ENCODE measurements at regions not wholly inside any gene's neighbourhood (a gene's known extent, or its start where the extent isn't known, plus 50 kb on each side); places are given as distances from the start of the nearest gene placed in this dataset.
"Not testable (repeated sequence)": the region's sequence is repeated elsewhere in the genome, so short reads cannot be mapped to it uniquely, and the experiment has no call there.

DNA sequence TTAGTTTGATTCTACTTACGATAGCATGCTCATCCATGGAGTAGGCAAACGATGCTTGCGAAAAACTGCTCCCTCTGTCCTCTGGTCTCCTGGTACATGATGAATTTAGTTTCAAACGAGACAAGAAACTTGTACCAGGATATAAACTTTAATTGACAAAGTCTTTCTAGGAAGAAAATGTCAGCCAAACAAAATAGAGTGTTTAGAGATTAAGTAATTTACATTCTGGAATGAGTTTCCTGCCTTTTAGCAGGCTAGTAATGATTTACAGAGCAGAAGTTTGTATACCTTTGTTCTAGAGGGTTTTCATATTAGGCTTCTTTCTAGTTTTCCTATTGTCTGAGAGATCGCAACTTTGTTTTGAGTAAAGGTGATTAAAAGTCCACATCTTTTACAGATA, 206.9 kb downstream of the RPL10L start:
- H3K36me3 ChIP-seq (ENCODE audit: control insufficient read depth, insufficient read depth, low read length) = no peaks in the 10 kb centered on the region
- H3K27me3 ChIP-seq (ENCODE audit: control insufficient read depth, insufficient read depth, low read length) = no peaks in the 10 kb centered on the region
- H3K4me3 ChIP-seq (ENCODE audit: low read depth, low read length) = no peak overlapping the region
- H3K9ac ChIP-seq (ENCODE audit: low read length) = no peak overlapping the region
- 0 out of 2 replicates have a peak, but pooled peaks cover 2% of the 10 kb centered on the region for H3K9me3 ChIP-seq (ENCODE audit: control insufficient read depth, insufficient read depth, low read depth, low read length)
- H3K4me1 ChIP-seq (ENCODE audit: control insufficient read depth, insufficient read depth, low read length) = peaks cover 15% of the 10 kb centered on the region
- H3K27ac ChIP-seq (ENCODE audit: low read depth, low read length) = no peak overlapping the region

- Histone ChIP-seq H3K4me3 (ENCODE audit: low read depth, low read length) (no peak overlapping the region), H3K9me3 (ENCODE audit: control insufficient read depth, insufficient read depth, low read depth, low read length) (no peaks in the 10 kb centered on the region), H3K4me1 (ENCODE audit: control insufficient read depth, insufficient read depth, low read length) (peaks cover 15% of the 10 kb centered on the region), H3K9ac (ENCODE audit: low read length) (no peak overlapping the region), H3K27me3 (ENCODE audit: control insufficient read depth, insufficient read depth, low read length) (no peaks in the 10 kb centered on the region), H3K27ac (ENCODE audit: low read depth, low read length) (no peak overlapping the region), H3K36me3 (ENCODE audit: control insufficient read depth, insufficient read depth, low read length) (no peaks in the 10 kb centered on the region)
Observed at GRCh38 chr14:46433381-46433780, 218.2 kb downstream of the RPL10L start.

DNA sequence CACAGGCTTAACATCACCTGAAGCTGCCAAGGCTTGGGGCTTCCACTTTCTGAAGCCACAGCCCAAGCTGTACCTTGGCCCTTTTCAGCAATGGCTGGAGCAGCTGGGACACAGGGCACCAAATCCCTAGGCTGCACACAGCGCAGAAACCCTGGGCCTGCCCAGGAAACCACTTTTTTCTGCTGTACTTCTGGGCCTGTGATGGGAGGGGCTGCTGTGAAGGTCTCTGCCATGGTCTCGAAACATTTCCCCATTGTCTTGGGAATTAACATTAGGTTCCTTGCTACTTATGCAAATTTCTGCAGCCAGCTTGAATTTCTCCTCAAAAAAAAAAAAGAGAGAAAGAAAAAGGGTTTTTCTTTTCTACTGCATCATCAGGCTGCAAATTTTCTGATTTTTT, 219.1 kb downstream of the RPL10L start:
- Histone ChIP-seq H3K9ac (ENCODE audit: low read length) (no peak overlapping the region), H3K36me3 (ENCODE audit: control insufficient read depth, insufficient read depth, low read length) (no peaks in the 10 kb centered on the region), H3K4me1 (ENCODE audit: control insufficient read depth, insufficient read depth, low read length) (peaks cover 15% of the 10 kb centered on the region), H3K27me3 (ENCODE audit: control insufficient read depth, insufficient read depth, low read length) (no peaks in the 10 kb centered on the region), H3K9me3 (ENCODE audit: control insufficient read depth, insufficient read depth, low read depth, low read length) (no peaks in the 10 kb centered on the region), H3K4me3 (ENCODE audit: low read depth, low read length) (no peak overlapping the region), H3K27ac (ENCODE audit: low read depth, low read length) (no peak overlapping the region)

DNA sequence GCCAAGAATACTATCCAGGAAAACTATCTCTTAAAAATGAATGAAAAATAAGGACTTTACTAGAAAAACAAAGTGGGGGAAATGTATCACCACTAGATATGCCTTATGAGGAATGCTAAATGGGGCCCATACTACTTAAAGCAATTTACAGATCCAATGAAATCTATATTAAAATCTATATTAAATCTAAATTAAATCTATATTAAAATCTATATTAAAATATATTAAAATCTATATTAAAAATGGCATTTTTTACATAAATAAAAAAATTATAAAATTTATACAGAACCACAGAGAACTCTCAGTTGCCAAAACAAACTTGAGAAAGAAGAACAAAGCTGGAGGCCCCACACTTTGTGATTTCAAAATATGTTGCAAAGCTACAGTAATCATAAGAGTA, 234.5 kb downstream of the RPL10L start:
- peaks cover 2% of the 10 kb centered on the region; the same call in 1 of the 2 replicates for H3K9me3 ChIP-seq (ENCODE audit: control insufficient read depth, insufficient read depth, low read depth, low read length)
- H3K27me3 ChIP-seq (ENCODE audit: control insufficient read depth, insufficient read depth, low read length) = no peaks in the 10 kb centered on the region
- no peak overlapping the region for H3K27ac ChIP-seq (ENCODE audit: low read depth, low read length)
- no peaks in the 10 kb centered on the region for H3K36me3 ChIP-seq (ENCODE audit: control insufficient read depth, insufficient read depth, low read length)
- H3K4me1 ChIP-seq (ENCODE audit: control insufficient read depth, insufficient read depth, low read length) = no peaks in the 10 kb centered on the region
- no peak overlapping the region for H3K4me3 ChIP-seq (ENCODE audit: low read depth, low read length)
- no peak overlapping the region for H3K9ac ChIP-seq (ENCODE audit: low read length)

DNA sequence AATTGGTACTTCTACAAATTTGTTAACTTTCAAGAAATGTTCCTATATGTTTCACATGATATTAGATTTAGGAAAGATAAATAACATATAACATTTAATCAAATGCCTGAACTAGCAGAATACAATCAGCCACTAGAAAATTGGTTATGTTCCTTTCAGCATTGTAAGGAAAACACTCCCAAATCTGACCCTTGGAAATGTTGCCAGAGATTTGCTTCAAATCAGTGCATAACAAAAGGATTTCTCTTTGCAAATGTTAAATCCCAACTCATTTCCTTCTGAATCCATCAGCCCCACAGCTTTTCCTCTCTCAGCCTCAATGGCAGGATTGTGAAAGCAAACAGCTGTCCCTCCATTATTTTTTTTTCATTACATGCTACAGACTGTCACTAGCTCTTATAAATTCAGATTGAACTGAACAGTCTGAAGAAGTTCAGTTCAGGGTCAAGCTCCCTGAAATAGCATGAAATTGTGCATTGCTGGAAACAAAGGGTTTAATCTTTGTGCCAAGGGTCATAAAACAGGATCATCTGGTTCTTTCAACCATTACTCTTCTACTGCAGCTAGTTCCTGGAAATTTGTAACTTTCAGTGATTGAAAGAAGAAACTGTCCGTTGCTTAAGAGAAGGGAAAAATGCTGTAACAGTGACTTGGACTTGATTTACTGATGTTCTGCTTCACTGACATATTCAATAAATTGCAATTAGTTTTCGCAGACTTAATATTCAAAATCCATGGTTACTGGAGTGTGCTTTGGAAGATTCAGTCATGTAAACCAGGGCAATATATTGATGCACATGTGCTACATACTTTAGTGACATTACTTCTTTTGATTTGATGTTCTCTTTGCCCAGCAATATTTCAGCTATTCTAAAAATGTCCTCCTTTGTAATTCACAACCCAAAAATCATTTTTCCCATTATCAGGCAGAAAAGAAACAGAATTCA, 246.4 kb downstream of the RPL10L start:
- peak overlapping the region; percentile 52; the same call in 1 of the 2 replicates for H3K27ac ChIP-seq (ENCODE audit: low read depth, low read length)
- no peaks in the 10 kb centered on the region for H3K9me3 ChIP-seq (ENCODE audit: control insufficient read depth, insufficient read depth, low read depth, low read length)
- peaks cover 8% of the 10 kb centered on the region for H3K4me1 ChIP-seq (ENCODE audit: control insufficient read depth, insufficient read depth, low read length)
- H3K4me3 ChIP-seq (ENCODE audit: low read depth, low read length) = peak overlapping the region; percentile 24; the same call in 1 of the 2 replicates
- H3K27me3 ChIP-seq (ENCODE audit: control insufficient read depth, insufficient read depth, low read length) = no peaks in the 10 kb centered on the region
- H3K36me3 ChIP-seq (ENCODE audit: control insufficient read depth, insufficient read depth, low read length) = no peaks in the 10 kb centered on the region
- no peak overlapping the region for H3K9ac ChIP-seq (ENCODE audit: low read length)

DNA sequence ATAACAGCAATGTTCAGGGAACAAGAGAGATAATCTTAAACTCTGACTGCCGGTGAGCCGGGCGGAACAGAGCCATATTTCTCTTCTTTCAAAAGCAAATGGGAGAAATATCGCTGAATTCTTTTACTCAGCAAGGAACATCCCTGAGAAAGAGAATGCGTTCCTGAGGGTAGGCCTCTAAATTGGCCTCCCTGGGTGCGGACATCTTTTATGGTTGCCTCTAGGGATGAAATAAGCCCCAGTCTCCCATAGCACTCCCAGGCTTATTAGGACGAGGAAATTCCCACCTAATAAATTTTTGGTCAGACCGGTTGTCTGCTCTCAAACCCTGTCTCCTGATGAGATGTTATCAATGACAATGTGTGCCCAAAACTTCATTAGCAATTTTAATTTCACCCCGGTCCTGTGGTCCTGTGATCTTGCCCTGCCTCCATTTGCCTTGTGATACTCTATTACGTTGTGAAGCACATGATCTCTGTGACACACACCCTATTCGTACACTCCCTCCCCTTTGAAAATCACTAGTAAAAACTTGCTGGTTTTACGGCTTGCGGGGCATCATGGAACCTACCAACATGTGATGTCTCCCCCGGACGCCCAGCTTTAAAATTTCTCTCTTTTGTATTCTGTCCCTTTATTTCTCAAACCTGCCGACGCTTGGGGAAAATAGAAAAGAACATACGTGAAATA, 249.4 kb downstream of the RPL10L start:
- not testable (repeated sequence) for H3K4me3 ChIP-seq (ENCODE audit: low read depth, low read length); H3K9me3 ChIP-seq (ENCODE audit: control insufficient read depth, insufficient read depth, low read depth, low read length); H3K27ac ChIP-seq (ENCODE audit: low read depth, low read length); H3K9ac ChIP-seq (ENCODE audit: low read length); H3K4me1 ChIP-seq (ENCODE audit: control insufficient read depth, insufficient read depth, low read length); H3K36me3 ChIP-seq (ENCODE audit: control insufficient read depth, insufficient read depth, low read length); H3K27me3 ChIP-seq (ENCODE audit: control insufficient read depth, insufficient read depth, low read length)

GRCh38 chr14:46401066-46401465, 250.5 kb downstream of the RPL10L start:
- Histone ChIP-seq H3K36me3 (ENCODE audit: control insufficient read depth, insufficient read depth, low read length) (no peaks in the 10 kb centered on the region), H3K4me1 (ENCODE audit: control insufficient read depth, insufficient read depth, low read length) (peaks cover 8% of the 10 kb centered on the region), H3K9me3 (ENCODE audit: control insufficient read depth, insufficient read depth, low read depth, low read length) (no peaks in the 10 kb centered on the region), H3K9ac (ENCODE audit: low read length) (no peak overlapping the region), H3K27ac (ENCODE audit: low read depth, low read length) (no peak overlapping the region), H3K4me3 (ENCODE audit: low read depth, low read length) (no peak overlapping the region), H3K27me3 (ENCODE audit: control insufficient read depth, insufficient read depth, low read length) (no peaks in the 10 kb centered on the region)

- Histone ChIP-seq H3K27me3 (ENCODE audit: control insufficient read depth, insufficient read depth, low read length) (no peaks in the 10 kb centered on the region), H3K4me3 (ENCODE audit: low read depth, low read length) (no peak overlapping the region), H3K27ac (ENCODE audit: low read depth, low read length) (no peak overlapping the region), H3K36me3 (ENCODE audit: control insufficient read depth, insufficient read depth, low read length) (no peaks in the 10 kb centered on the region), H3K4me1 (ENCODE audit: control insufficient read depth, insufficient read depth, low read length) (no peaks in the 10 kb centered on the region), H3K9me3 (ENCODE audit: control insufficient read depth, insufficient read depth, low read depth, low read length) (no peaks in the 10 kb centered on the region), H3K9ac (ENCODE audit: low read length) (no peak overlapping the region)
Observed at GRCh38 chr14:46399049-46399448, 252.5 kb downstream of the RPL10L start.

DNA sequence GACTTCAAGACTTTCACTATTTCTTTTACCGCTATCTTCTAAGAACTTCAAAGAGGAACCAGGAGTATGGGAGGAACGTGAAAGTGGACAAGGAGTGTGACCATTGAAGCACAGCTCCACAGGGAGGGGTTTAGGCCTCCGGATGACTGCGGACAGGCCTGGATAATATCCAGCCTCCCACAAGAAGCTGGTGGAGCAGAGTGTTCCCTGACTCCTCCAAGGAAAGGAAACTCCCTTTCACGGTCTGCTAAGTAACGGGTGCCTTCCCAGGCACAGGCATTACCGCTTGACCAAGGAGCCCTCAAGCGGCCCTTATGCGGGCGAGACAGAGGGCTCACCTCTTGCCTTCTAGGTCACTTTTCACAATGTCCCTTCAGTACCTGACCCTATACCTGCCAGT, 267.0 kb downstream of the RPL10L start:
- Histone ChIP-seq H3K36me3 (ENCODE audit: control insufficient read depth, insufficient read depth, low read length) (no peaks in the 10 kb centered on the region), H3K27me3 (ENCODE audit: control insufficient read depth, insufficient read depth, low read length) (no peaks in the 10 kb centered on the region), H3K27ac (ENCODE audit: low read depth, low read length) (no peak overlapping the region), H3K9ac (ENCODE audit: low read length) (no peak overlapping the region), H3K4me1 (ENCODE audit: control insufficient read depth, insufficient read depth, low read length) (peaks cover 14% of the 10 kb centered on the region; the same call in 1 of the 2 replicates), H3K9me3 (ENCODE audit: control insufficient read depth, insufficient read depth, low read depth, low read length) (peaks cover 2% of the 10 kb centered on the region; the same call in 1 of the 2 replicates), H3K4me3 (ENCODE audit: low read depth, low read length) (no peak overlapping the region)

- Histone ChIP-seq H3K4me1 (ENCODE audit: control insufficient read depth, insufficient read depth, low read length) (peaks cover 14% of the 10 kb centered on the region; the same call in 1 of the 2 replicates), H3K36me3 (ENCODE audit: control insufficient read depth, insufficient read depth, low read length) (no peaks in the 10 kb centered on the region), H3K4me3 (ENCODE audit: low read depth, low read length) (no peak overlapping the region)
Observed at GRCh38 chr14:46381674-46382073, 269.9 kb downstream of the RPL10L start.

DNA sequence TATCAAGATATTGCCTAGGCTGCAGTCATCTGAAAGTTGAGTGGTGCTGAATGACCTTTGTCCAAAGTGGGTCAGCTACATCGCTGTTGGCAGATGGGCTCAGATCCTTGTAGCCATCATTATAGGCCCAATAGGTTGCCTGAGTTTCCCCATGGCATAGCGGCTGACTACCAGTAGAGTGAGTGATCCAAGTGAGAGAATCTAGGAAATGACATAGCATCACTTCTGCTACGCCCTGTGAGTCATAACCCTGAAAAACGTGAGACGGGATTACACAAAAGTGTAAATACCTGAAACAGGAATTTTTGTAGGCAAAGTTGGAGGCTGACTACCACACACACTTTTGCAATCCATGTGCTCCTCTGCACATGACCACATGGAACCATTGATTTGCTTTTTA, 273.3 kb downstream of the RPL10L start:
- no peaks in the 10 kb centered on the region for H3K36me3 ChIP-seq (ENCODE audit: control insufficient read depth, insufficient read depth, low read length)
- no peak overlapping the region for H3K4me3 ChIP-seq (ENCODE audit: low read depth, low read length)
- H3K4me1 ChIP-seq (ENCODE audit: control insufficient read depth, insufficient read depth, low read length) = peaks cover 8% of the 10 kb centered on the region; the same call in 1 of the 2 replicates
- H3K27ac ChIP-seq (ENCODE audit: low read depth, low read length) = no peak overlapping the region
- H3K9me3 ChIP-seq (ENCODE audit: control insufficient read depth, insufficient read depth, low read depth, low read length) = no peaks in the 10 kb centered on the region
- no peaks in the 10 kb centered on the region for H3K27me3 ChIP-seq (ENCODE audit: control insufficient read depth, insufficient read depth, low read length)
- no peak overlapping the region for H3K9ac ChIP-seq (ENCODE audit: low read length)

More at GRCh38 chr14:46381674-46382073, 269.9 kb downstream of the RPL10L start:
- no peaks in the 10 kb centered on the region for H3K27me3 ChIP-seq (ENCODE audit: control insufficient read depth, insufficient read depth, low read length)
- no peak overlapping the region for H3K27ac ChIP-seq (ENCODE audit: low read depth, low read length)
- no peaks in the 10 kb centered on the region; the same call in 1 of the 2 replicates for H3K9me3 ChIP-seq (ENCODE audit: control insufficient read depth, insufficient read depth, low read depth, low read length)
- H3K9ac ChIP-seq (ENCODE audit: low read length) = no peak overlapping the region
